GM18508 (cell line): ENCODE measurements at regions not wholly inside any gene's neighbourhood (a gene's known extent, or its start where the extent isn't known, plus 50 kb on each side); places are given as distances from the start of the nearest gene placed in this dataset.
"Not testable (repeated sequence)": the region's sequence is repeated elsewhere in the genome, so short reads cannot be mapped to it uniquely, and the experiment has no call there.

ENCODE experiments used
- ATAC-seq: cut with Tn5 transposase; IDR thresholded peaks from one replicate; pipeline ENCODE4 v1.9.1; 2021; ENCODE audit warnings: moderate number of reproducible peaks; ENCODE audit not compliant: insufficient read depth, unreplicated experiment

GRCh38 chr1:173300061-173301044, 93.2 kb upstream of the TNFSF4 start:
- no peak for ATAC-seq

GRCh38 chr1:173301507-173301906, 94.4 kb upstream of the TNFSF4 start:
- no peak for ATAC-seq

- no peak for ATAC-seq
Observed at GRCh38 chr1:173302366-173302765, 95.2 kb upstream of the TNFSF4 start.

- no peak for ATAC-seq
Observed at GRCh38 chr1:173302890-173303829, 96.0 kb upstream of the TNFSF4 start.

- ATAC-seq, result no peak
Observed at GRCh38 chr1:173303984-173304383, 96.9 kb upstream of the TNFSF4 start.

GRCh38 chr1:173304529-173305227, 97.5 kb upstream of the TNFSF4 start:
- no peak for ATAC-seq

- no peak for ATAC-seq
Observed at GRCh38 chr1:173307845-173308244, 100.7 kb upstream of the TNFSF4 start.

- ATAC-seq, result no peak
Observed at GRCh38 chr1:173314656-173315055, 107.5 kb upstream of the TNFSF4 start.

- no peak for ATAC-seq
Observed at GRCh38 chr1:173315296-173315695, 108.2 kb upstream of the TNFSF4 start.

- no peak for ATAC-seq
Observed at GRCh38 chr1:173318788-173319187, 111.7 kb upstream of the TNFSF4 start.

GRCh38 chr1:173324352-173324751, 117.2 kb upstream of the TNFSF4 start:
- not testable (repeated sequence) for ATAC-seq

- not testable (repeated sequence) for ATAC-seq
Observed at GRCh38 chr1:173327987-173328386, 120.9 kb upstream of the TNFSF4 start.

- ATAC-seq, result no peak
Observed at GRCh38 chr1:173328961-173329360, 121.8 kb upstream of the TNFSF4 start.

- no peak for ATAC-seq
Observed at GRCh38 chr1:173329726-173330125, 122.6 kb upstream of the TNFSF4 start.

GRCh38 chr1:173330149-173330951, 123.2 kb upstream of the TNFSF4 start:
- ATAC-seq, result no peak

GRCh38 chr1:173330952-173331548, 123.9 kb upstream of the TNFSF4 start:
- ATAC-seq, result not testable (repeated sequence)

GRCh38 chr1:173332026-173332425, 124.9 kb upstream of the TNFSF4 start:
- ATAC-seq, result no peak

GRCh38 chr1:173333581-173333980, 126.5 kb upstream of the TNFSF4 start:
- peak; percentile 63 for ATAC-seq

GRCh38 chr1:173337126-173337525, 130.0 kb upstream of the TNFSF4 start:
- ATAC-seq, result no peak
